ENCODE measurements at regions not wholly inside any gene's neighbourhood (a gene's known extent, or its start where the extent isn't known, plus 50 kb on each side); places are given as distances from the start of the nearest gene placed in this dataset.
"Not testable (repeated sequence)": the region's sequence is repeated elsewhere in the genome, so short reads cannot be mapped to it uniquely, and the experiment has no call there.

GRCh38 chr15:20124668-20125067, 416.9 kb downstream of the GOLGA6L6 start:
- TF ChIP-seq CTCF (IDR thresholded peaks at IDR 0.05; ENCODE audit: borderline replicate concordance, extremely low read depth, low read length, poor library complexity, severe bottlenecking); EZH2 (IDR thresholded peaks at IDR 0.05; ENCODE audit: borderline replicate concordance, low read depth, low read length, severe bottlenecking): not testable (repeated sequence)

Measured in DND-41 (cell line).